Esophagus squamous epithelium (tissue), 5 donors: ENCODE measurements at regions not wholly inside any gene's neighbourhood (a gene's known extent, or its start where the extent isn't known, plus 50 kb on each side); places are given as distances from the start of the nearest gene placed in this dataset.

ENCODE experiments used
- DNase-seq: peaks from one replicate; lab custom pipeline; 2025; lab: John Stamatoyannopoulos, UW
- H3K27ac ChIP-seq, 4 donors: fragments of 200-600 bp; sonication (generic); one replicate each; pipeline ENCODE4 v1.5.1; 2016 to 2019; ENCODE audit warnings: mild to moderate bottlenecking in 1 of 4
- H3K27me3 ChIP-seq, 4 donors: fragments of 200-600 bp; sonication (generic); 1 replicate in 3 of 4; 2 replicates in 1 of 4; pipeline versions ENCODE4 v1.5.1 to v1.6.0; 2017 to 2021; ENCODE audit warnings: antibody characterized with exemption in 1 of 4
- H3K36me3 ChIP-seq, 3 donors: fragments of 200-600 bp; sonication (generic); one replicate each; pipeline ENCODE4 v1.5.1; 2016 to 2019
- H3K4me1 ChIP-seq, 3 donors: fragments of 200-600 bp; sonication (generic); one replicate each; pipeline ENCODE4 v1.5.1; 2017 to 2019
- H3K4me3 ChIP-seq, 4 donors: fragments of 200-600 bp; sonication (generic); 1 replicate in 3 of 4; 2 replicates in 1 of 4; pipeline ENCODE4 v1.5.1; 2016 to 2019; ENCODE audit warnings: mild to moderate bottlenecking in 2 of 4, moderate library complexity in 1 of 4
- H3K9me3 ChIP-seq, 3 donors: fragments of 200-600 bp; sonication (generic); one replicate each; pipeline ENCODE4 v1.5.1; 2016 to 2019
- POLR2A ChIP-seq, 4 donors: fragments of 450-650 bp; IDR thresholded peaks; one replicate each; pipeline ENCODE4 v1.6.1; 2017; ENCODE audit warnings: antibody characterized with exemption in 4 of 4, mild to moderate bottlenecking in 4 of 4, moderate library complexity in 3 of 4
- WGBS, 2 donors: methylation state at CpG; one replicate each; pipeline ENCODE4 v1.1.5; 2018; 5-methylcytosine and 5-hydroxymethylcytosine counted together
- intact Hi-C: fragments of 100-400 bp; cut with DNase I; formaldehyde crosslinking; loops from one replicate; pipeline ENCODE4 v1.15.0; 2022
- TF ChIP-seq, protein P1 (sequence below), 6 experiments: fragments of 450-650 bp in 4 of 6; fragments of 200-600 bp in 2 of 6; sonication (generic) in 2 of 6; IDR thresholded peaks; one replicate each; pipeline ENCODE4 v1.5.1; 2016 to 2019; ENCODE audit warnings: antibody characterized with exemption in 6 of 6, mild to moderate bottlenecking in 4 of 6, moderate library complexity in 4 of 6
- donor health status: DM: yes; HTN: yes; CAD: no.

DNA sequence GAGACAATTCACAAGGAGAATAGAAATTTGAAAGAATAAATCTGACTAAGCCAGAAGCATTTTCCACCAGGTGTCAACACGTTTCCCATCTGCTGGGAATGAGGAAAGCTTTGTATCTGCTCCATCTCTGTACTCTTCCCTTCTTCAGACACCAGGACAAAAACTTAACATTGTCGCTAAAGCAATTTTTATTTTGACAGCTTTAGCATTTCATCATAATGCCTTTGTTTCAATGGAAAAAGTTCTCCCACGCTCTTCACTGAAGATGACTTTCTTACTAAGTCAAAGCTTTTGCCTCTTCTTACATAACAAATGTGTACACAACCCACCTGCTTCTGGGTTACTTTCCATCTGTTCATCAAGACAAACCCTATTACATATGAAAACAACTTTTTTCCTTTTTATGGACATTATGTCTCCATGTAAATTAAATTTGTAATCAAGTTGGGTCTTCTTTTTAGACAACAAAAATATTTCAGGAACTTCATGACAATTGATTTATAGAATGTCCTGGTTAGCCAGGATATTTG, 141.7 kb upstream of the GUCY1A1 start:
- Histone ChIP-seq H3K9me3 (no peaks in the 10 kb centered on the region), H3K27ac (no peak overlapping the region), H3K27me3 (no peaks in the 10 kb centered on the region), H3K4me3 (no peak overlapping the region), H3K36me3 (no peaks in the 10 kb centered on the region), H3K4me1 (peaks cover 0 to 8% (median 0%) of the 10 kb centered on the region in 3 donors)
- intact Hi-C loops, result no loop called here
- no peak for TF ChIP-seq POLR2A (IDR thresholded peaks at IDR 0.05)
- TF ChIP-seq, protein P1, sequence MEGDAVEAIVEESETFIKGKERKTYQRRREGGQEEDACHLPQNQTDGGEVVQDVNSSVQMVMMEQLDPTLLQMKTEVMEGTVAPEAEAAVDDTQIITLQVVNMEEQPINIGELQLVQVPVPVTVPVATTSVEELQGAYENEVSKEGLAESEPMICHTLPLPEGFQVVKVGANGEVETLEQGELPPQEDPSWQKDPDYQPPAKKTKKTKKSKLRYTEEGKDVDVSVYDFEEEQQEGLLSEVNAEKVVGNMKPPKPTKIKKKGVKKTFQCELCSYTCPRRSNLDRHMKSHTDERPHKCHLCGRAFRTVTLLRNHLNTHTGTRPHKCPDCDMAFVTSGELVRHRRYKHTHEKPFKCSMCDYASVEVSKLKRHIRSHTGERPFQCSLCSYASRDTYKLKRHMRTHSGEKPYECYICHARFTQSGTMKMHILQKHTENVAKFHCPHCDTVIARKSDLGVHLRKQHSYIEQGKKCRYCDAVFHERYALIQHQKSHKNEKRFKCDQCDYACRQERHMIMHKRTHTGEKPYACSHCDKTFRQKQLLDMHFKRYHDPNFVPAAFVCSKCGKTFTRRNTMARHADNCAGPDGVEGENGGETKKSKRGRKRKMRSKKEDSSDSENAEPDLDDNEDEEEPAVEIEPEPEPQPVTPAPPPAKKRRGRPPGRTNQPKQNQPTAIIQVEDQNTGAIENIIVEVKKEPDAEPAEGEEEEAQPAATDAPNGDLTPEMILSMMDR (IDR thresholded peaks at IDR 0.05), result no peak
- DNase-seq, result no peak
- 73 to 77% methylated on average over 3 of the region's 3 CpGs for WGBS, 2 donors

DNA sequence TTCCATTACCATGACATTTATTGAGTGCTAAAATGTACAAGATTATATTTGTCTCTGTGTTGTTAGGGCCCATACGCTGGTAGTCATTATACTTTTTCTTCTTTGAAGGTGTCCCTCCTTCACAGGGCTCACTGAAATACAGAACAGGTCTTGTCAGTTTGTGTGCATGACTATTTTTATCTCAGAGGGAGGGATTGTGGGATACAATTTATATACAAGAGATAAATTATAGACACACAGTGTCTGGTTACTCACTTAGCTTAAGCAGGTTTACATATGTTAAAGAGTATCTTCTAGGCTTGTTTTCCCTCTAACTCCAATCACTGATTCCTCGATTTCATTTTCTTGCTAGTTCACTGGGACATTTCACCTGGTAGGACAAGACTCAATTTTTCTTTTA, 143.3 kb upstream of the GUCY1A1 start:
- Histone ChIP-seq H3K9me3 (no peaks in the 10 kb centered on the region), H3K27ac (no peak overlapping the region), H3K27me3 (no peaks in the 10 kb centered on the region), H3K36me3 (no peaks in the 10 kb centered on the region), H3K4me3 (no peak overlapping the region), H3K4me1 (peaks cover 0 to 8% (median 0%) of the 10 kb centered on the region in 3 donors)
- no peak for DNase-seq
- intact Hi-C loops, result no loop called here
- WGBS, 2 donors, result 47 to 71% methylated on average over 2 of the region's 2 CpGs
- TF ChIP-seq, protein P1 (IDR thresholded peaks at IDR 0.05), result no peak
- TF ChIP-seq POLR2A (IDR thresholded peaks at IDR 0.05), result no peak

DNA sequence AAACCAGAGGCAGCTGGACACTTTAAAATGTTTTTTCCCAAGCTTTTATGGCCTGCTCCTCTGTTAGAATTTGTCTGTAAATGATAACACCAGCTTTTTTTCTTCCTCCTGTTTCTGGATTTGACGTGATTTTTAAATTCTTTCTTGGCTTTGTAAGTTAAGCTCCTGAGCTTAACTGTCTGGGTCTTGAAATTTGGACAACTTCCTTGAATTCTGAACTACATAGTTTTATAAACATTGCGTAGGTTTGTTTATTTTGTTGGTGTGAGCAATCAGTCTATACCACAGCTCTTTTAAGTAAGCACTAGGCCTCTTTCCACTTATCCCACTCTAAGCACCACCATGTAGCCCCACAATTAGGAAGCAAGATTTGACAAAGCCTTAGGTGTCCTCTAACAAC, 144.4 kb upstream of the GUCY1A1 start:
- Histone ChIP-seq H3K4me1 (peaks cover 0 to 7% (median 0%) of the 10 kb centered on the region in 3 donors), H3K4me3 (no peak overlapping the region), H3K36me3 (no peaks in the 10 kb centered on the region), H3K27me3 (no peaks in the 10 kb centered on the region), H3K27ac (no peak overlapping the region), H3K9me3 (no peaks in the 10 kb centered on the region)
- 40 to 54% methylated on average over 2 of the region's 2 CpGs for WGBS, 2 donors
- TF ChIP-seq, protein P1 (IDR thresholded peaks at IDR 0.05), result no peak
- no peak for TF ChIP-seq POLR2A (IDR thresholded peaks at IDR 0.05)
- no peak for DNase-seq
- intact Hi-C loops, result no loop called here

DNA sequence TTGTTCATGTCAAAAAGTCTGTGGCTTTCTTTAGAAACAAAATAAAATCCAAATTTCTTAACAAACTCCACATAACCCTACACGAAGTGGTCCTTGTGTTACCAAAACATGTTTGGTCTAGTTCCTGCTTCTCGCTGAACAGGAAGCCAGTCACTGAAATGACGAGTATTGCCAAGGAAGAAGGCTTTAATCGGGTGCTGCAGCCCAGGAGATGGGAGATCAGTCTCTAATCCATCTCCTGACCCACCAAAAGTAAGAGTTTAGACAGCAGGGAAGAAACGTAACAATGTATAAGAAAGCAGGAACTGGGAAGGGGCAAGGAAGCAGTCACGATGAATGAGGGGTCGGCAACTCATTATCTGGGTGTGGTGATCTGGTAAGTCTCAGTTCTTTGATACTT, 144.6 kb upstream of the MAP9 start:
- Histone ChIP-seq H3K4me3 (no peak overlapping the region), H3K36me3 (no peaks in the 10 kb centered on the region), H3K9me3 (no peaks in the 10 kb centered on the region), H3K4me1 (no peaks in the 10 kb centered on the region), H3K27me3 (no peaks in the 10 kb centered on the region), H3K27ac (no peak overlapping the region)
- intact Hi-C loops, result no loop called here
- TF ChIP-seq, protein P1 (IDR thresholded peaks at IDR 0.05), result no peak
- TF ChIP-seq POLR2A (IDR thresholded peaks at IDR 0.05), result no peak
- 70 to 71% methylated on average over 7 of the region's 7 CpGs for WGBS, 2 donors
- DNase-seq, result no peak

DNA sequence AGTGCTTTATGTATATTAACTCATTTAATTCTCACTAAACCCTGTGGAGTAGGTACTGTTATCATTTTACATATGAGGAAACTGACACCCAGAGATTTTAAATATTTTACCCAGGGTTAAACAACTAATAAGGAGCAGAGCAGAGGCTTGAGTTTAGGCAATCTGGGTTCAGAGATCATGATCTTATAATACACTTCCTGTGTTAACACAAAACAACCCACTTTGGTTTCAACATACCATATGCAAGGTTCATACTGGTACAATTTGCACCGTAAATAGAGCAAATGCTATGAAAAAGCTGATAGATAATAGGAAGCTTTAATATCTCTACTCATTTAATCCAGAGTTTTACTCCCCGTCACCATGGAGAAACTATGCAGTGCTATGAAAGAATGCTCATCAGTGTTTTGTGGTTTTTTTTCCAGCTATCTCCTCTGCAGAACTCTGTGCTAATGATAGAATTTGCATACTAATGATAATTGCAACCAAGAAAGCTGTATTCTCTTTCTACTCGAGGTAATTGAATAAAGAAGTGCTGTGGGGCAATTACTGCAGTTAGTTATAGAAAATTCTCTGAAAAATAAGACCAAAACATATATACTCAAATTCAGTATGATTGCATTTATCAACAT, 138.8 kb upstream of the MAP9 start:
- no peaks in the 10 kb centered on the region for H3K4me1 ChIP-seq
- H3K9me3 ChIP-seq, result no peaks in the 10 kb centered on the region
- H3K36me3 ChIP-seq, result no peaks in the 10 kb centered on the region
- H3K27me3 ChIP-seq, result no peaks in the 10 kb centered on the region
- WGBS, 2 donors, result 66 to 67% methylated on average over 3 of the region's 3 CpGs
- H3K4me3 ChIP-seq, result no peak overlapping the region
- intact Hi-C loops, result no loop called here
- H3K27ac ChIP-seq, result no peak overlapping the region
- TF ChIP-seq, protein P1 (IDR thresholded peaks at IDR 0.05), result no peak
- no peak for TF ChIP-seq POLR2A (IDR thresholded peaks at IDR 0.05)
- no peak for DNase-seq
